Upper lobe of left lung (tissue), 6 donors: ENCODE measurements at regions not wholly inside any gene's neighbourhood (a gene's known extent, or its start where the extent isn't known, plus 50 kb on each side); places are given as distances from the start of the nearest gene placed in this dataset.

Experiments used
- ATAC-seq, 2 donors: fragments of 200-7000 bp; cut with Tn5 transposase; one replicate each; pipeline ENCODE4 v1.9.1; 2022; ENCODE audit warnings: mild to moderate bottlenecking in 2 of 2, moderate library complexity in 2 of 2; ENCODE audit not compliant: low FRiP score in 2 of 2
- DNase-seq, 2 donors: peaks; one replicate each; pipeline ENCODE4 v3.0.0-alpha.2; 2019 to 2020
- H3K27ac ChIP-seq, 4 donors: fragments of 200-600 bp; sonication (generic); one replicate each; pipeline ENCODE4 v1.5.1; 2016 to 2019
- H3K27me3 ChIP-seq, 4 donors: fragments of 200-600 bp; sonication (generic); one replicate each; pipeline ENCODE4 v1.5.1; 2017 to 2019
- H3K36me3 ChIP-seq, 4 donors: fragments of 200-600 bp; sonication (generic); one replicate each; pipeline ENCODE4 v1.5.1; 2016 to 2019
- H3K4me1 ChIP-seq, 4 donors: fragments of 200-600 bp; sonication (generic); one replicate each; pipeline ENCODE4 v1.5.1; 2018 to 2019
- H3K4me3 ChIP-seq, 4 donors: fragments of 200-600 bp; sonication (generic); one replicate each; pipeline ENCODE4 v1.5.1; 2017 to 2019; ENCODE audit warnings: mild to moderate bottlenecking in 2 of 4, moderate library complexity in 1 of 4
- H3K9me3 ChIP-seq, 4 donors: fragments of 200-600 bp; sonication (generic); one replicate each; pipeline ENCODE4 v1.5.1; 2018 to 2019
- EP300 ChIP-seq, 4 donors: sonication (generic); formaldehyde crosslinking; IDR thresholded peaks; one replicate each; pipeline ENCODE4 v1.5.1; 2017; ENCODE audit warnings: antibody characterized with exemption in 4 of 4, control low read depth in 2 of 4
- POLR2A ChIP-seq, 4 donors: fragments of 450-650 bp; IDR thresholded peaks; one replicate each; pipeline ENCODE4 v1.5.1; 2016 to 2017; ENCODE audit warnings: antibody characterized with exemption in 4 of 4, mild to moderate bottlenecking in 2 of 4
- POLR2AphosphoS5 ChIP-seq, 2 donors: sonication (generic); formaldehyde crosslinking; IDR thresholded peaks; one replicate each; pipeline ENCODE4 v1.5.1; 2017; ENCODE audit warnings: antibody characterized with exemption in 2 of 2
- WGBS, 2 donors: methylation state at CpG; one replicate each; pipeline ENCODE4 v1.1.5; 2017 to 2018; 5-methylcytosine and 5-hydroxymethylcytosine counted together
- TF ChIP-seq, protein P1 (sequence below), 6 experiments: fragments of 450-650 bp in 4 of 6; fragments of 200-600 bp in 2 of 6; sonication (generic) in 2 of 6; IDR thresholded peaks; one replicate each; pipeline ENCODE4 v1.5.1; 2016 to 2019; ENCODE audit warnings: antibody characterized with exemption in 6 of 6
- donor health status: DM: no; HTN: no; CAD: no; lungs with moderate emphysema.
- donor health status: DM: no; HTN: yes; CAD: no; lungs with severe emphysema.

DNA sequence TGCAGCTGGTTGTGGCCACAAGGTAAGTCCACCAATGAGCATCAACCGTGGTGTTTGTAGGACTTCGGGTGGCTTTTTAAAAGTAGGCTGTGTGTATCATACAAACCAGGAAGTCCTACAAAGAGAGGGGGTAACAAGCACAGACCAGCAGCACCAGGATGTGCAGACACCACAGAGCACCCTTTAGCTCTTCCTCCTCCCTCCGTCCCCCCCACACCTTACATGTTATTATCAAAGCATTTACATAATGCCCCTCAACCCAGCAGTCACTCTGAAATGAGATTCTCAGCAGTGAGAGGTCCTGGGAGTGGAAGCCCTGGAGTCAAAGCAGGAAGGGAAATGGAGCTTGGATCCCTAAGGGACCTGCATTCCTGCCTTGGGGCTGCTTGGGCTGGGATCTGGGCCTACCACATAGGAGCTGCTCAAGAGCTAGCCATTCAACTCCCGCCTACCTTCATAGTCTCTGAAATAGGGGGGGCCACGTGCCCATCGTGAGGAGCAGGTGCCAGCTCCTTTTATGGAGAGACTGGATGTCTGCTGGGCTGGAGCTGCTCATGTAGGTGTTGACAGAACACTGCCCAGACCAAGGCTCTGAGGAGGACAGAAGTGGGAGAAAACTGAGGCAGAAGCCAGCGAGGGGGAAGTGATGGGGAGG lies 90.6 kb downstream of the PSMB1 start:
- no peaks in the 10 kb centered on the region for H3K27me3 ChIP-seq
- 74 to 82% methylated on average over 6 to 7 of the region's 7 CpGs for WGBS, 2 donors
- no peaks in the 10 kb centered on the region for H3K9me3 ChIP-seq
- no peaks in the 10 kb centered on the region for H3K36me3 ChIP-seq
- TF ChIP-seq, protein P1, sequence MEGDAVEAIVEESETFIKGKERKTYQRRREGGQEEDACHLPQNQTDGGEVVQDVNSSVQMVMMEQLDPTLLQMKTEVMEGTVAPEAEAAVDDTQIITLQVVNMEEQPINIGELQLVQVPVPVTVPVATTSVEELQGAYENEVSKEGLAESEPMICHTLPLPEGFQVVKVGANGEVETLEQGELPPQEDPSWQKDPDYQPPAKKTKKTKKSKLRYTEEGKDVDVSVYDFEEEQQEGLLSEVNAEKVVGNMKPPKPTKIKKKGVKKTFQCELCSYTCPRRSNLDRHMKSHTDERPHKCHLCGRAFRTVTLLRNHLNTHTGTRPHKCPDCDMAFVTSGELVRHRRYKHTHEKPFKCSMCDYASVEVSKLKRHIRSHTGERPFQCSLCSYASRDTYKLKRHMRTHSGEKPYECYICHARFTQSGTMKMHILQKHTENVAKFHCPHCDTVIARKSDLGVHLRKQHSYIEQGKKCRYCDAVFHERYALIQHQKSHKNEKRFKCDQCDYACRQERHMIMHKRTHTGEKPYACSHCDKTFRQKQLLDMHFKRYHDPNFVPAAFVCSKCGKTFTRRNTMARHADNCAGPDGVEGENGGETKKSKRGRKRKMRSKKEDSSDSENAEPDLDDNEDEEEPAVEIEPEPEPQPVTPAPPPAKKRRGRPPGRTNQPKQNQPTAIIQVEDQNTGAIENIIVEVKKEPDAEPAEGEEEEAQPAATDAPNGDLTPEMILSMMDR (IDR thresholded peaks at IDR 0.05), result no peak
- TF ChIP-seq EP300 (IDR thresholded peaks at IDR 0.05) (no peak), POLR2A (IDR thresholded peaks at IDR 0.05) (no peak), POLR2AphosphoS5 (IDR thresholded peaks at IDR 0.05) (no peak)
- ATAC-seq (peak in 1 of 2 donors; percentile 26), DNase-seq (no peak)
- no peak overlapping the region for H3K4me3 ChIP-seq
- no peak overlapping the region for H3K27ac ChIP-seq
- H3K4me1 ChIP-seq, result peaks cover 0 to 10% (median 7%) of the 10 kb centered on the region in 4 donors

DNA sequence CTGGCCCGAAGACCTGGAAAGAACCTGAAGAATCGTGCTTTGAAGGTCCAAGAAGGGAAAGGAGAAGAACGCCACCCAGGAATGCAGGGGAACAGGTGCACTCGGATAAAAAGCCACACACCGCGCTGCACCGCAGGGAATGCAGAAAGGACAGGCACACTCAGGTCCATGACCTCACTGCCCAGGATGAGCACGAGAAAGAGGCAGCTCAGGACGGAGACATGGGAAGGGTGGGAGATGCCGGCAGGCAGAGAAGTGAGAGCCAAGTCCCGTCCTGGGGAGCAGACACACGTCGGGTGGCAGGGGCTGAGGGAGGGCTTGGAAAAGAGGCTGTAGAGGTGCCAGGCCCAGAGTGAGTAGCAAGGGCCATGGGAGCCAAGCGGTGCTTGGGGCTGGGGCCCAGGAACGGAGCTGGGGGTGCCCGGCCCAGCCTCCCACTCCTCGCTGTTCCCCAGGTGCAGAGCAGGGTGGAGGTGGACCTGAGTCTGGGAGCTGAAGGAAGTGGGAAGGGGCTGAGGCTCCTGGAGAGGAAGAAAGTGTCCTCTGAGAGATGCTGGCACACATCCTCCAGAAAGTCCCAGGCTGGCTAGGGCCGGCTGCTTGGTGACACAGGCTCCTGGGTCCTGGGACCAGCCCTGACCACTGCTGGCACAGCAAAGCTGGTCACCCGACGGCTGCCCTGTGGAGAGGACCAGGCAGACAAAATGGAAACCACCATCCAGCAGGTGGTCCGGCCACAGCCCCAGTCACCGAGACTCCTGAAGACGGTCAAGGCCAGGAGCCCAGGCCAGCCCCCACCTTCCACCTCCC lies 91.3 kb downstream of the PSMB1 start:
- DNase-seq (peak in 1 of 2 donors; percentile 63), ATAC-seq (peak in 1 of 2 donors; percentile 35)
- no peak overlapping the region for H3K27ac ChIP-seq
- no peaks in the 10 kb centered on the region for H3K9me3 ChIP-seq
- no peak overlapping the region for H3K4me3 ChIP-seq
- TF ChIP-seq POLR2A (IDR thresholded peaks at IDR 0.05) (no peak), EP300 (IDR thresholded peaks at IDR 0.05) (no peak), POLR2AphosphoS5 (IDR thresholded peaks at IDR 0.05) (no peak)
- TF ChIP-seq, protein P1 (IDR thresholded peaks at IDR 0.05), result no peak
- no peaks in the 10 kb centered on the region for H3K36me3 ChIP-seq
- no peaks in the 10 kb centered on the region for H3K27me3 ChIP-seq
- 92% methylated on average over 14 to 22 of the region's 23 CpGs for WGBS, 2 donors
- peaks cover 0 to 10% (median 7%) of the 10 kb centered on the region in 4 donors for H3K4me1 ChIP-seq

DNA sequence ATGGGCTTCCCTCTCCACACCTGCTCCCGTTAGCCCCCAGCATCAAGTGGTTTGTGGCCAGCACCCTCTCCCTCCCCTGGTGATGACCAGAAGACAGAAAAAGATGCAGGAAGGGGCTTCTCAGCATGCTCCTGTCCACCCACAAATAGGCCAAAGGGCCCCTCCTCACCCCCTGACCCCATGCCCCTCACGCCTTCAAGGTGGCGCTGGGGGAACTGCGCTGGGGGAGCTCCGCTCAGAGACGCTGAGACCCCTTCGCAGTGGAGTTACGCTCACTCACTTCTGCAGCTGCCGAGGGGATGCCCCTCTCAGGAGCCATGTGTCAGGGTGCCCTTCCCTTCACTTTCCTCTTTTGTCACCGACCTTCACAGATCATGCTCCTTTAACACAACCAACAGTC lies 92.0 kb downstream of the PSMB1 start:
- 89 to 90% methylated on average over 5 to 10 of the region's 10 CpGs for WGBS, 2 donors
- H3K4me1 ChIP-seq, result peaks cover 0 to 10% (median 7%) of the 10 kb centered on the region in 4 donors
- H3K9me3 ChIP-seq, result no peaks in the 10 kb centered on the region
- H3K4me3 ChIP-seq, result no peak overlapping the region
- TF ChIP-seq POLR2AphosphoS5 (IDR thresholded peaks at IDR 0.05) (no peak), EP300 (IDR thresholded peaks at IDR 0.05) (no peak)
- TF ChIP-seq, protein P1 (IDR thresholded peaks at IDR 0.05), result no peak
- DNase-seq (no peak), ATAC-seq (no peak)
- no peaks in the 10 kb centered on the region for H3K36me3 ChIP-seq
- H3K27ac ChIP-seq, result no peak overlapping the region
- no peaks in the 10 kb centered on the region for H3K27me3 ChIP-seq

DNA sequence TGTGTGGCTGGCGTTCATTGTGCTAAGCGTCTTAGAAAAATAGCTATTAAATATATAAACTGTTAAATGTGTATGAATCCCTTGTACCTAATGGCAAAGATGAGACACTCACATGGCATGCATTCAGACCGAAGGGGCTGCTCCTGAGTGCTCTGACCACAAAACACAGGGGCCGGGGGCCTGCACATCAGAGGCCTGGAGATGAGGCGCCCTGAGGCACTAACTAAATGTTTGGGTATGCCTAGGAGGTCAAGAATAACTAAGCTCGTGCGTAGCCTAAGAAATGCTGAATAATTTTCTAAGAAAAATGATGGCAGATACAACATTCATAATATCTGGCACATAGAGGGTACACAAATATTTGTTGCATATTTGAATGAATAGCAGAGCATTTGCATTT lies 92.5 kb downstream of the PSMB1 start:
- no peaks in the 10 kb centered on the region for H3K27me3 ChIP-seq
- H3K4me1 ChIP-seq, result peaks cover 0 to 10% (median 7%) of the 10 kb centered on the region in 4 donors
- no peak overlapping the region for H3K27ac ChIP-seq
- H3K9me3 ChIP-seq, result no peaks in the 10 kb centered on the region
- 90 to 94% methylated on average over 7 of the region's 7 CpGs for WGBS, 2 donors
- no peak overlapping the region for H3K4me3 ChIP-seq
- TF ChIP-seq POLR2A (IDR thresholded peaks at IDR 0.05) (no peak), POLR2AphosphoS5 (IDR thresholded peaks at IDR 0.05) (no peak), EP300 (IDR thresholded peaks at IDR 0.05) (no peak)
- TF ChIP-seq, protein P1 (IDR thresholded peaks at IDR 0.05), result no peak
- no peak for DNase-seq
- no peak for ATAC-seq
- no peaks in the 10 kb centered on the region for H3K36me3 ChIP-seq
